Fibroblast of lung (primary cell): ENCODE measurements at regions not wholly inside any gene's neighbourhood (a gene's known extent, or its start where the extent isn't known, plus 50 kb on each side); places are given as distances from the start of the nearest gene placed in this dataset.

Experiments
- DNase-seq, 2 donors: peaks; one replicate each; pipeline versions ENCODE4 v3.0.0 to v3.0.0-alpha.2; 2010; ENCODE audit warnings: low read depth in 2 of 2
- H2AFZ ChIP-seq: 2 replicates; pipeline ENCODE4 v1.5.1; 2012; ENCODE audit warnings: low read length, control low read depth, inconsistent platforms
- H3K27ac ChIP-seq: 2 replicates; pipeline ENCODE4 v1.5.1; 2011; ENCODE audit warnings: low read length, control low read depth; ENCODE audit not compliant: insufficient read depth
- H3K27me3 ChIP-seq: 2 replicates; pipeline ENCODE4 v1.5.1; 2011; ENCODE audit warnings: mild to moderate bottlenecking, low read length; ENCODE audit not compliant: control insufficient read depth, insufficient read depth
- H3K36me3 ChIP-seq: 2 replicates; pipeline ENCODE4 v1.5.1; 2011; ENCODE audit warnings: low read length; ENCODE audit not compliant: control insufficient read depth, insufficient read depth
- H3K4me1 ChIP-seq: 2 replicates; pipeline ENCODE4 v1.5.1; 2011; ENCODE audit warnings: low read length; ENCODE audit not compliant: control insufficient read depth, insufficient read depth; ENCODE audit errors: extremely low read depth
- H3K4me2 ChIP-seq: 2 replicates; pipeline ENCODE4 v1.5.1; 2011; ENCODE audit warnings: low read length, control low read depth; ENCODE audit not compliant: insufficient read depth; ENCODE audit errors: extremely low read depth
- H3K4me3 ChIP-seq, 4 experiments: fragments of 200-600 bp in 1 of 4; sonication (generic) in 1 of 4; replicated peaks in 1 of 4; 2 replicates each; pipeline ENCODE4 v1.5.1; 2011 to 2016; ENCODE audit warnings: low read length in 4 of 4, low read depth in 3 of 4, mild to moderate bottlenecking in 3 of 4, control low read depth in 2 of 4, inconsistent platforms in 1 of 4, mixed read lengths in 1 of 4; ENCODE audit not compliant: insufficient read depth in 1 of 4; ENCODE audit errors: control extremely low read depth in 1 of 4
- H3K79me2 ChIP-seq: 2 replicates; pipeline ENCODE4 v1.5.1; 2012; ENCODE audit warnings: mild to moderate bottlenecking, low read length, inconsistent platforms; ENCODE audit not compliant: control insufficient read depth, insufficient read depth
- H3K9ac ChIP-seq: 2 replicates; pipeline ENCODE4 v1.5.1; 2011; ENCODE audit warnings: mild to moderate bottlenecking, low read length, control low read depth; ENCODE audit not compliant: insufficient read depth
- H3K9me3 ChIP-seq: 2 replicates; pipeline ENCODE4 v1.5.1; 2012; ENCODE audit warnings: low read depth, low read length; ENCODE audit not compliant: control insufficient read depth, insufficient read depth
- H4K20me1 ChIP-seq: 2 replicates; pipeline ENCODE4 v1.5.1; 2011; ENCODE audit warnings: low read length; ENCODE audit not compliant: control insufficient read depth, insufficient read depth; ENCODE audit errors: extremely low read depth
- EZH2 ChIP-seq: IDR thresholded peaks from 2 replicates; pipeline ENCODE4 v1.5.1; 2012; ENCODE audit warnings: low read length, control low read depth, mild to moderate bottlenecking; ENCODE audit errors: missing control alignments
- TF ChIP-seq, protein P1 (sequence below), 2 donors: IDR thresholded peaks in 1 of 2; conservative IDR thresholded peaks in 1 of 2; 1 replicate in 1 of 2; 2 replicates in 1 of 2; pipeline ENCODE4 v1.5.1; 2011 to 2012; ENCODE audit warnings: low read length in 2 of 2, control low read depth in 1 of 2, inconsistent platforms in 1 of 2, low read depth in 1 of 2, mild to moderate bottlenecking in 1 of 2

DNA sequence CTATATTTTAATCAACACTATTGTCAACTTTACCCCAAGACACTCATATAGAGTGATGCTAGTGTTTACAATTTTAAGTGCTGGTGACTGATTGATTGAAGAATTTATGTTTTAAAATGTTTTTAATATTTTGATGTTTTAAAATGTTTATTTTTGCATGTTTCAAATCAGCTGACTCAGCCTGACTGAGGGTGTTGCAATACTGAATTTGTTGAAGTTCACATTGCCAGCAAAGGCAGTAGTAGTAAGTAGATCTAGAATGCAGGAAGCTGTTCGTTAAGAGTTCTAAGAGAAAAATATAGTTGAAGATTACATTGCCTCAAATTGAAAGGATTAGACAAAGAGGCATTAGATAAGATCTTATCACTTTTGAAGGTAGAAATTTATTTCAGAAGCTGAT lies 977.6 kb downstream of the IGSF11 start:
- Histone ChIP-seq H3K4me1 (no peaks in the 10 kb centered on the region), H3K79me2 (no peaks in the 10 kb centered on the region), H3K9me3 (no peaks in the 10 kb centered on the region), H3K36me3 (no peaks in the 10 kb centered on the region), H3K4me2 (no peak overlapping the region), H2AFZ (no peak overlapping the region), H3K27ac (no peak overlapping the region), H4K20me1 (no peaks in the 10 kb centered on the region), H3K4me3 (no peak overlapping the region), H3K9ac (no peak overlapping the region), H3K27me3 (no peaks in the 10 kb centered on the region)
- TF ChIP-seq EZH2 = no peak
- peak in 1 of 2 donors; percentile 69 for DNase-seq

DNA sequence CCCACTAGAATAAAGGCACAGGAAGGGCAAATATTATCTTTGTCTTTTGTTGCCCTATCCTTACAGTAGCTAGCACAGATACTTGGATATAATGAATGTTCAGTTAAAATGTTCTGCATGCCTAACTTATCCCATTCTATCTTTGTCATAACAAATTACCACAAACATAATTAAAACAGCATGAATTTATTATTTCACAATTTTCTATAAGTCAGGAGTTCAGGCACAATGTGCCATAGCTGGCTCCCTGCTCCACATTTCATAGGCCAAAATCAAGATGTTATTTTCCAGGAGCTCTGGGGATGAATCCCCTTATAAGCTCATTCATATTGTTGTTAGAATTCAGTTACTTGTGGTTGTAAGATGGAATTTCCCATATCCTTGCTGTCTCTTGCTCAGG lies 975.5 kb downstream of the IGSF11 start:
- H3K4me2 ChIP-seq = no peak overlapping the region
- H3K4me1 ChIP-seq = no peaks in the 10 kb centered on the region
- no peaks in the 10 kb centered on the region for H3K9me3 ChIP-seq
- no peak overlapping the region for H3K27ac ChIP-seq
- no peak overlapping the region for H3K4me3 ChIP-seq
- H3K9ac ChIP-seq = no peak overlapping the region
- TF ChIP-seq EZH2 = no peak
- TF ChIP-seq, protein P1, sequence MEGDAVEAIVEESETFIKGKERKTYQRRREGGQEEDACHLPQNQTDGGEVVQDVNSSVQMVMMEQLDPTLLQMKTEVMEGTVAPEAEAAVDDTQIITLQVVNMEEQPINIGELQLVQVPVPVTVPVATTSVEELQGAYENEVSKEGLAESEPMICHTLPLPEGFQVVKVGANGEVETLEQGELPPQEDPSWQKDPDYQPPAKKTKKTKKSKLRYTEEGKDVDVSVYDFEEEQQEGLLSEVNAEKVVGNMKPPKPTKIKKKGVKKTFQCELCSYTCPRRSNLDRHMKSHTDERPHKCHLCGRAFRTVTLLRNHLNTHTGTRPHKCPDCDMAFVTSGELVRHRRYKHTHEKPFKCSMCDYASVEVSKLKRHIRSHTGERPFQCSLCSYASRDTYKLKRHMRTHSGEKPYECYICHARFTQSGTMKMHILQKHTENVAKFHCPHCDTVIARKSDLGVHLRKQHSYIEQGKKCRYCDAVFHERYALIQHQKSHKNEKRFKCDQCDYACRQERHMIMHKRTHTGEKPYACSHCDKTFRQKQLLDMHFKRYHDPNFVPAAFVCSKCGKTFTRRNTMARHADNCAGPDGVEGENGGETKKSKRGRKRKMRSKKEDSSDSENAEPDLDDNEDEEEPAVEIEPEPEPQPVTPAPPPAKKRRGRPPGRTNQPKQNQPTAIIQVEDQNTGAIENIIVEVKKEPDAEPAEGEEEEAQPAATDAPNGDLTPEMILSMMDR (conservative IDR thresholded peaks at IDR 0.05 in 1 of 2, IDR thresholded peaks at IDR 0.05 in 1 of 2; ENCODE audit: low read depth in 1 of 2, low read length in 2 of 2) = no peak
- H3K79me2 ChIP-seq = no peaks in the 10 kb centered on the region
- no peaks in the 10 kb centered on the region for H3K36me3 ChIP-seq
- H3K27me3 ChIP-seq = no peaks in the 10 kb centered on the region
- DNase-seq = peak in 1 of 2 donors; percentile 17
- H4K20me1 ChIP-seq = no peaks in the 10 kb centered on the region
- H2AFZ ChIP-seq = no peak overlapping the region

DNA sequence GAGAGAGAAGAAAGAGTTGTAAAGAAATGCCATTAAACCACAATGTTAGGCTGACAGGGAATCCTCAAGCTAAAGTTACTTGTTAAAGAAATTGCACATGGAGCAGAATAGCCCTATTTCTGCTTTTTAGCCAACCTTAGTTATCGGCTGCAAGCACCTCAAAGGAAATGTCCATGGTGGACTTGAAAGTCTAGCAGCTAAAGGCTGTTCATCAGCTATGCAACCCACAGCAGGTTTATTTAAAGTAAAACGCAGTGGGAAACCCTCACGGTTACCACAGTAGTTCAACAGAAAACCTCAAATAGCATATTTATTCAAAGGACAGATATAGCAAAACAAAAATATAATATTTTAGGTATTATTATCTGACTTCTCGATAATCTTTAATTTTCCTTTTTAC lies 967.2 kb downstream of the IGSF11 start:
- Histone ChIP-seq H3K27ac (no peak overlapping the region), H3K4me3 (no peak overlapping the region), H2AFZ (no peak overlapping the region), H3K36me3 (no peaks in the 10 kb centered on the region), H4K20me1 (no peaks in the 10 kb centered on the region), H3K27me3 (no peaks in the 10 kb centered on the region), H3K9me3 (no peaks in the 10 kb centered on the region), H3K4me2 (no peak overlapping the region), H3K79me2 (no peaks in the 10 kb centered on the region), H3K4me1 (no peaks in the 10 kb centered on the region), H3K9ac (no peak overlapping the region)
- TF ChIP-seq, protein P1 (conservative IDR thresholded peaks at IDR 0.05 in 1 of 2, IDR thresholded peaks at IDR 0.05 in 1 of 2; ENCODE audit: low read depth in 1 of 2, low read length in 2 of 2) = no peak
- TF ChIP-seq EZH2 = no peak
- DNase-seq = no peak

DNA sequence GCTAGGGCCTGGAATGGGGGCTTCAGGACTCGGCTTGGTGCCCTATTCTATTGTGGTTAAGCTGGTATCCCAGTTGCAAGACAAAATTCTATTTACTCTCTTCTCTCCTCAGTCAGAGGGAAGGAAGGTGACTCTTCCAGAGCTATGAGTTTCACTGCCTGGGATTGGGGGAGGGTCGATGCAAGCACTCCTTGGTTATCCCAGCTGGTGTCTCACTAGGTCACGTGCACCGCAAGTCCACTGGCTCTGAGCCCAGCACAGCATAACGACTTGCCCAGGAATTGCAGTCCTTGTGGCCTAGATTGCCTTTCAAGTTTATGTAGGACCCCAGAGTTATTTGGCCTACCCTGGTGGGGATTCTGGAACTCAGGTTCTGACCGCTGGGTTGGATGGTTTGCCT lies 958.8 kb downstream of the IGSF11 start:
- Histone ChIP-seq H3K27ac (no peak overlapping the region), H3K4me3 (no peak overlapping the region), H3K4me2 (no peak overlapping the region), H3K79me2 (no peaks in the 10 kb centered on the region), H3K27me3 (no peaks in the 10 kb centered on the region), H3K9me3 (no peaks in the 10 kb centered on the region), H3K9ac (no peak overlapping the region), H4K20me1 (no peaks in the 10 kb centered on the region), H2AFZ (no peak overlapping the region), H3K36me3 (no peaks in the 10 kb centered on the region), H3K4me1 (no peaks in the 10 kb centered on the region)
- TF ChIP-seq, protein P1 (conservative IDR thresholded peaks at IDR 0.05 in 1 of 2, IDR thresholded peaks at IDR 0.05 in 1 of 2; ENCODE audit: low read depth in 1 of 2, low read length in 2 of 2) = no peak
- TF ChIP-seq EZH2 = no peak
- DNase-seq = peak; percentile 12 to 56
